ENCODE measurements at regions not wholly inside any gene's neighbourhood (a gene's known extent, or its start where the extent isn't known, plus 50 kb on each side); places are given as distances from the start of the nearest gene placed in this dataset.
A peak's percentile ranks its signal among the peaks of the same experiment; 100 is the strongest.
"Not testable (repeated sequence)": the region's sequence is repeated elsewhere in the genome, so short reads cannot be mapped to it uniquely, and the experiment has no call there.

DNA sequence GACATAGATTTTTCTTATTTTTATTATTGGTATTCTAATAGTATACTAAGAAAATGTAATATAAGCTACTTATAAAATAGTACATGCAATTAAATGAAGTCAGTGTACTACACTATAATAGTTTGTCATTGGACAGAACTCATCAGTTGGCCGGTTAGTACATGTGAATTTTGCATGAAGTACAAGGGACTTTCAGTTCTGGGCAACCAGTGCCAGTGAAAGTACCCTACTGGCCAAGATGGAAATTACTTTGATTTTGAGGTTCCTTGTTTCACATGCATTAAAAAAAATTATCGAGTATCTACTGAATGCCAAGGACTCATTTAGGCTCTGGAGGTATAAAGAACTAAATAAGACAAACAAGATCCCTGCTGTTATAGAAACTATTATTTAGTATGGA lies 213.4 kb upstream of the ELL2 start:
- DNase-seq (ENCODE audit: extremely low read depth, low read depth), result peak; percentile 17

DNA sequence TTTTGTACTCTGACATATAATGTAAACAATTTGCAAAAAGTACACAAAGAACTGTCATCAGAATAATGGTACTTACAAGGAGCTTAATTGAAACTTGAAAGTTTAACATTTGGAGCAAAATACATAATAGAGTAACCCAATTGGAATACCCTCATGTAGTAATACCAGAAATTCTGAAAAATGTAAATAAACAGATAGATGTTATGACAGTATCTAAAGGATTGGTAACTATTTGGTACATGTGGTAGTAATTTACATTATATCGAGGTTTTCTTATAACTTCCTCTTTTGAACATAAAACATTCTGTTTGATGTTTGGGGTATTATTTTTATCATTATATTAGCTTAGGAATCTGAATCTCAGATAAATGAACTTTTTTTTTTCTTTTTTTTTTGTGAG lies 211.7 kb upstream of the ELL2 start:
- DNase-seq (ENCODE audit: extremely low read depth, low read depth), result no peak

DNA sequence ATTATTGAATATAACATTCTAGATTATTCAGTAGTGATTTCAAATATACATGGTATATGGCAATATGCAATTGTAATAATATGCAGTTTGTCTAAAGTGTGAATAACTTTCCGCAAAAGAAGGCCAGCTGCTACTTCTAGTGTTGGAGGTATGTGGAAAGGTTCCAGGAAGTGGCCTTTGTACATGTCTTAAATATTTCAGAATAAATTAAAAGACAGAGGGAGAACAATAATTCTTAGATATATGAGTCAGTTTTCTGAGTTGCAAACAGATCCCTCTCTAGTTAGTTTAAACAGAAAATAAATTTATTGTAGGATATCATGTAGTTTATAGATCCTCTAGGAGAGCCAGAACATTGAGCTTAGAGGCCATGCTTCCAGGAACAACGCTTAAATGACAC lies 210.8 kb upstream of the ELL2 start:
- DNase-seq (ENCODE audit: extremely low read depth, low read depth), result no peak

DNA sequence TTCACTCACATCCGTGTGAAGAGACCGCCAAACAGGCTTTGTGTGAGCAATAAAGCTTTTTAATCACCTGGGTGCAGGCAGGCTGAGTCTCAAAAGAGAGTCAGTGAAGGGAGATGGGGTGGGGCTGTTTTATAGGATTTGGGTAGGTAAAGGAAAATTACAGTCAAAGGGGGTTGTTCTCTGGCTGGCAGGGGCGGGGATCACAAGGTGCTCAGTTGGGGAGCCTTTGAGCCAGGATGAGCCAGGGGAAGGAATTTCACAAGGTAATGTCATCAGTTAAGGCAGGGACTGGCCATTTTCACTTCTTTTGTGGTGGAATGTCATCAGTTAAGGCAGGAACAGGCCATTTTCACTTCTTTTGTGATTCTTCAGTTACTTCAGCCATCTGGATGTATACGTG lies 210.3 kb upstream of the ELL2 start:
- DNase-seq (ENCODE audit: extremely low read depth, low read depth), result not testable (repeated sequence)

DNA sequence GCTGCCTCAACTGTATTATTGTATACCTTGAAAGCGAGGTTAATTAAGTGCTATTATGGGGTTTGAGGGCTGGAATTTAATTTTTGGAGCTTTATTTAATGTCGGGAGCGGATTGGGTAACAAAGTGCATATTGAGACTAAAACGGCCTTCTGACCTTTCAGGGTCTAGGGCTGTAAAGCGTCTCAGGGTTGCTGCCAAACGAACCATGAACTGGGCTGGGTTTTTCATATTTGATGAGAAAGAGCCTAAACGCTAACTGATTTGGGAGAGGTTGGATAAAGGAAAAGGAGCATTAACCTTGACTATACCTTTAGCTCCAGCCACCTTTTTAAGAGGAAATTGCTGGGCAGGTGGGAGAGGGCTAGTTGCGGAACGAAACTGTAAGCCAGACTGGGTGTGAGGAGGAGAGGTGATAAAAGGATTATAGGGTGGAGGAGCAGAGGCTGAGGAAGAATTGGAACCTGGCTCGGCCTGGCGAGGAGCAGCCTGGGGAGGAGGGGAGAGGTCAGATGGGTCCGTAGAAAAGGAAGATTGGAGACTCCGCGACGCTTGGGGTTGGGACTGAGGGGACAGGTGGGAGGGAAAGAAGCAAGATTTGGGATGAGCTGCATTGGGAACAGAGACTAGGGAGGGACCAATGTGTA lies 209.0 kb upstream of the ELL2 start:
- not testable (repeated sequence) for DNase-seq (ENCODE audit: extremely low read depth, low read depth)

DNA sequence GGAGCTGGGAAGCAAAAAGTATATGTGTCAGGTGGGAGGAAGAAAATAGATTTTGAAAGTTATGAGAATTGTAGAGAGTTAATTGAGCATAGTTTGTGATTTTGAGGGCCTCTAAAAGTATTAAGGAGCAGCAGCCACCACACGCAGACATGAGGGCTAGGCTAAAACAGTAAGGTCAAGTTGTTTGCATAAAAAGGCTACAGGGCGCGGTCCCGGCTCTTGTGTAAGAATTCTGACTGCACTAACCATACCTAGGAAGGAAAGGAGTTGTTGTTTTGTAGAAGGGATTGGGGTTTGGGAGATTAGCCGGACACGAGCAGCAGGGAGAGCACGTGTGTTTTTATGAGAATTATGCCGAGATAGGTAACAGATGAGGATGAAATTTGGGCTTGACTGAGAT lies 207.2 kb upstream of the ELL2 start:
- not testable (repeated sequence) for DNase-seq (ENCODE audit: extremely low read depth, low read depth)

DNA sequence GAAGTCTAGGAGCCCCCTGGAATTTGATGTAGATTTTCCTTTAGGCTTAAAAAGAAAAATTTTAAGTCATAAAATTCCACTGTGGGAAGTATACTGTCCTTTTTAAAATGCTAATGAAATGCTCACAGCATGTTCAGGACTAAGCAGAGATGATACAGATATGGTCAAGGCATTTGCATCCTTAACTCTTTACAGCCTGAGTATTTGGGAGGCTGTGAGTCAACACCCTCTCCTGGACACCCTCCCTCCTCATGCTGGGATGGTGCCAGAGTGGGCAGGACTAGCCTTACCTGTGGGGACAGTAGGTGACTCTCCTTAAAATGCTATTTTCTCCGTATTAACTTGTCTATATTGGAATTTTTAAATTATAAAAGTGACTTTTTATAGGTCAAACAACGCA lies 197.4 kb upstream of the ELL2 start:
- DNase-seq (ENCODE audit: extremely low read depth, low read depth), result no peak

DNA sequence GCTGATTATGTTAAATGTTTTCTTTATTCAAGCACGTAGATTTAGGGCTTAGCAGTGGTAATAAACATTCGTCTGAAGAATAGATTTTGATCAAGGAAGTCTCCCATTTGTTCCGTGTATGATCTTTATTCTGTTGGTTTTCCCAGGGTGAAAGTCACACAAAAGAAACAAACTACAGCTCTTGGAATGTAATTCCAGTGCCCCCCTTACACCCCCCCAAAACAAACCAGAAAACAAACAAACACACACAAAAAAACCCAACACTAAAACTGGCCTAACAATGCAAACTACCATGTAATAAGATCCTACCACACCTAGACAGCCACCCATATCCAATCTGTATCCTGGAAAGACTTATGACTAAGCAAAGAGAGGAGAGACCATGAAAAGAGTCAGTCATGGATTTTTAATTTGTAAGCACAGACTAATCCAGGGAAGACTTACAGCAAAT lies 196.2 kb upstream of the ELL2 start:
- no peak for DNase-seq (ENCODE audit: extremely low read depth, low read depth)

DNA sequence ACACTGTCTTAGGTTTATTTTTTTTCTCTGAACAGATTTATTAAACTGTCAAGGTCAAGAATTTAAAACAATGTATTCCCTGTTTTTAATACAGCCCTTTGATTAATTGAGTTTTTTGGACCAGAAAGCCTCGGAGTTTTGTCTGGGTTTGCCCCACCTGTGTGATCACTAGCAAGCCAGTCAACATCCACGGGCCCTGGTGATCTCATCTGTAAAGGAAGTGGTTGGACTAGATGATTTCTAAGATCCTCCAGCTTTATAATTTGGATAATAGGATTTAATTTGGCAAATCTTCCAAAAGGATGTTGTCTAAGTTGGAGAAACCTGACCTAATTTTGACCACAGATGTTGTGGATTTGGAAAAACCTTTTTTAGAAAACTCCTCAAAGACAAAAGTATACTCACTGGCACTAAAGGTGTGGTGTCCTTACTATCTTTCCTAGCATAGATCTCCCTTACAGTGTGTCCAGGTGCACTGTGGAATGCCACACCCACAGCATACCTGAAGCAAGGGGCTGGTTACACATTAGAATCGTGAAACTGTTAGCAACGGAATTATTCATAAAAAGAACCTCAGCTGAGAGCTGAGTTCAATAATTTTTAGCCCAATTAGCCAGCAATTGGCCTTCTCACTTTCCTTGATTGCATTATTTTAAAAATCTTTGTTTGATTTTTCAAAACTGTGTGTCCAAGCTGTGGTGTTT lies 195.6 kb upstream of the ELL2 start:
- DNase-seq (ENCODE audit: extremely low read depth, low read depth), result no peak

DNA sequence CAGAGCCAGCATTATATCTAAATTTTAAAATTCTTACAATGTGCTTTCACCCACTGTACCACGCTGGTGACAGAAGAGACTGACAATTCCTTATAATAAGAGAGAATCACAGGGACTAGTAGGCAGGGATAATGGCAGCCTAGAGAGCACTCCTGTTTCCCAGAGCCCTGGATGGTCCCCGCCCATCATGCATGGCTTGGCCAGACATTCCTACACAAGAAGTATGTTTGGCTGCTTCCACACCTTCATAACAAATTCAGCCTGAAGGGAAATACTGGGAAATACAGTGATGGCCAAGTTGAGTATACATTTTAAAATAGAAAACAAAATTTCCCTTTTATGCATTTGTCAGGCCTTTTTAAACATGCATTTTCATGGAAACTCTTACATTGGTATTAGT lies 193.5 kb upstream of the ELL2 start:
- DNase-seq (ENCODE audit: extremely low read depth, low read depth), result no peak

DNA sequence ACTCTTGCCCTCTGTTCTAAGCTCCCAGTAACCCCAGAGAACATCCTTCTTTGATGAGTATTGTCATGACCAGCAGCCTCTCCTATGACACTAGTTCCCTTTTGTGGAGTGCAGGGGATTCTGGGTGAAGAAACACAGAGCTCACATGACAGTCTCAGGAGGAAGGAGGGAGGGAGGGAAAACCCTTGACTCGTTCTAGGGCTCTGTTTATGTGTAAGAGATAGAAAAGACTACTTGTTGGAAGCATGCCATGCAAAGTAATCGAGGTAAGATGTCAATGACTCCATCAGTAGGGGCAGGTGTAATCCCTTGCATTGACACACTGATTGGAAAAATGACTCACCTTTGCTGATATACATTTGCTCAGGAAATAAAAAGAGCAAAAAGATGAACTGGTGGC lies 190.2 kb upstream of the ELL2 start:
- DNase-seq (ENCODE audit: extremely low read depth, low read depth), result no peak

DNA sequence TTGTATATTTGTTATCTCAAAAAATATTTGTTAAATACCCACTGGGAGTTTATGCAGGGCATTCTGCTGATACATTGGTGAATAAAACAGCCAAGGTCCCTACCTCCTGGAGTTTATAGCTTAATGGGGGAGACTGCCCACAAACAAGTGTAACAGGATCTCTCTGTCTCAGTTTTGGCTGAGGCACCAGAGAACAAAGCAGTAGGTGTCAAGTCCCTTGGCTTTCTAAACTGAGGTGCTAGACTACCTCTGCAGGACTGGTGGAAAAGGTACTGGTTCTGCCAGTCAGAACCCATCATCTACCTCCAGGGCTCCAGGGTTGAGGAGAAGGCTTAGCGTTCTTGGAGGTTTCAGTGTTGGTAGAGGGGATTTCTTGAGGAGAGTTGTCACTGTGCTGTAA lies 188.4 kb upstream of the ELL2 start:
- no peak for DNase-seq (ENCODE audit: extremely low read depth, low read depth)

DNA sequence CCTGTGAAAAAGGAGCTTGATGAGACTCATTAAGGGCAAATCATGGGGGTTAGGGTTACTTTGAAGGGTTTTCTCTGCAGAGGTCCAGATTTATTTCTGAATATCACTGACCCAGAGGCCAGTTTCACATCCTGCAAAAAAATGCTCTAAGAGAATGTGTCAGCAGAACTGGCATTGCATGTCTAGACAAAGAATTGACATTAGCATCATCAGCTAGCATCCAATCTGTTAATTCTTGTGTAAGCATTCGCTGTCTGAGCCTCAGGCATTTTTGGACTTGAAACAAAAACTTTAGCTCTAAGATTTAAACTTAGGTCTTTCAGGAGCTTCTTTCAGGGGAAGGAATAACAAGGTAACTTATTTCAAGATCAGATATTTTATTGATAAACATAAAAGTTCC lies 187.9 kb upstream of the ELL2 start:
- DNase-seq (ENCODE audit: extremely low read depth, low read depth), result peak; percentile 34

DNA sequence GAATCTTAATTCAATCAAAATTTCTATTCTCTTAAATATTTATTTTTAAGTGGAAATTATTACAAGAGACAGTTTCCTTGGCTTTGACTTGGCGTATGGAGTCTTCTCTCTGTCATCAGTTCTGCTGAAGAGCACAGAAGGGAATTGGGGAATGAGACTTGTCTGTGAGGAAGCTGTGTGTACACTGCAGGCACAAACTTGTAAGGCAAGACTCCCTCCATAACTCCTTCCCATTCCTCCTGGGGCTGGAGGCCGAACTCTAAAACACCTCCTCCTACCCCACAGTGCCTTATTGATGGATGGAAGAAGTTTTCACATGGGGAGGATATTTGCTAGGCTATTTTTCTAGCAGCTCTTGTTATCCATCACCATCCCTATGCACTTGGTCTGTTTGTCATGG lies 187.4 kb upstream of the ELL2 start:
- no peak for DNase-seq (ENCODE audit: extremely low read depth, low read depth)

DNA sequence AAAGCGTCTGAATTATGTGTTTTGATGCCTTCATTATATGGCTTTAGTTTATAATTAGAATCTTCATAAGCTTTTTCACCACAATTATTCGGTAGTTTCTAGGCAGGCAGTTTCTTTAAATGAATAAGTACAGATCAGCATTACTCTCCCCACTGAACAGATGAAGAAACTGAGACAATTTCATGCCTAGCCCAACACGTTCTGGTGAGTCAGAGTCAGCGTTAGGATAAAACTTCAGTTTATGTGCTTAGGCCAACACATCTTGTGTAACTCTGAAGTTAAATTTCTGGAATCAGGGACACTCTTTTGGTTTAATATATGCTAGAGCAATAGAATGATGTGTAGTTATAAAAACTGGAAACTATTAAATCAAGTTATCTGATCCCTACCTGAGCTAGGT lies 186.7 kb upstream of the ELL2 start:
- no peak for DNase-seq (ENCODE audit: extremely low read depth, low read depth)

DNA sequence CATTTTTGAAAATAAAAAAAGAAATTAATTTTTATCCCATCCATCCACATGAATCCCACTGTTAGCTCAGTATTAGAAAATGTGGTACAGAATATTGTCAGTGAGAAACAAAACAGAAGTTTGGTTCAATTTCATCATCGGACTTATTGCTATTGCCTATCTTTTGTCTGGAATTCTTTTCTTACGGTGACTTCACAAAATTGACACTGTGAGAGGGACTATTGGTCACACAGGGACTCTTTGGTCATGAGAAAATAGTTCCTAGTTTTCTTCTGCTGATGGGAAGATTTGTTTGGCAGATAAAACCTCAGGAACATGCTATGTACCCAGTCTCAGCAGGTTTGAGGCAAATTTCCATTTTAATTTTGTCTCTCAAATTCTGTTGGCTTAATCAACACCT lies 186.2 kb upstream of the ELL2 start:
- DNase-seq (ENCODE audit: extremely low read depth, low read depth), result no peak

DNA sequence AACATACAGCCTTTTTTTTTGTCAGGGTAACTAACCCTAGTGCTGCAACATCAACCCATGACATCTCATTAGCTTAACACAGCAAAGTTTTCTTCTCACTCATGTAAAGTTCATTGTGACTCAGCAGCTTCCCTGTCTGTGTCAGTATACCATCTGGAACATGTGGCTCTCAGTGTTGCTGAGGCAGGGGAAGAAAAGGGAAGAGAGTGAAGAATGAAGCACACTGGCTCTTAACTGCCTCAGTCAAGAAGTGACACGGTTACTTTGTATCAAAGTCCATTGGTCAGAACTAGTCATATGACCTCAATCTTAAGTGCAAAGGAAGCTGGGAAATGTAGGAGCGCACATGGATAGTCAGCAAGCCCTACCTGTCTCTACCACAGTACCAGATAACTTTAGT lies 185.0 kb upstream of the ELL2 start:
- DNase-seq (ENCODE audit: extremely low read depth, low read depth), result peak; percentile 56

DNA sequence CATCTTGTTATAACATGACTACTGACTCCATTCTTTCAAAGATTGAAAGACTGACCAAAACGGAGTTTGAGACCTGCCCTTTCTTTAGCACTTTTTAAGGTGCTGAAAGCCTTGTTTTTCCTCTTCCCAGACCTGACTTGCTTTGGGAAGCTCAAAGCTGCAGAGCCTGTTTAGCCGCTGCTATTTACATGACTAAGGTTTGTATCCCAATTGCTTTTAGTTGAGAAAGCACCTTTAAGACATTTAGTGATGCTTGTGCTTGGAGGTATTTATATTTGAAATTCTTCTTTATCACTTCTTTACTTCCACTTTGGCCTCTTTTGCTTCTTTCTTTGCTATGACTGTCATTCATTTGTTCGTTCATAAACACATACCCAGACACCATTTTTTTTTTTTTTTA lies 182.6 kb upstream of the ELL2 start:
- no peak for DNase-seq (ENCODE audit: extremely low read depth, low read depth)

DNA sequence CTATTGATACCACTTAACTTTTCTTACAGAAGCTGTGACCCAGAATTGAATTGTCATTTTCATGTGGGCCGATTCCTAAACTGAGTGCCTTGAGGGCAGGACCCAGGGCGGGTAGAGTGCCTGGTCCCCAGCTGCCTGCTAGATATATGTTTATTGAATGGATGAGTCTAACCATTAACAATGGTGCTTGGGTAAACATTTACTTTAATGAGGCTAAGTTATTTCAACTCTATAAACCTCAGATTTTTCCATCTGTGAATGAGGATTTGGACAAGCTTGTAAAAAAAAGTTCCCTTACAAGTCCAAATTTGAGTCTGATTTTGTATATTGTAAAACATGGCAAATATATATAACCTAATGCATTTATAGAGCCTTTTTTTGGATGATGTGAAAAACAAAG lies 181.8 kb upstream of the ELL2 start:
- peak; percentile 22 for DNase-seq (ENCODE audit: extremely low read depth, low read depth)

DNA sequence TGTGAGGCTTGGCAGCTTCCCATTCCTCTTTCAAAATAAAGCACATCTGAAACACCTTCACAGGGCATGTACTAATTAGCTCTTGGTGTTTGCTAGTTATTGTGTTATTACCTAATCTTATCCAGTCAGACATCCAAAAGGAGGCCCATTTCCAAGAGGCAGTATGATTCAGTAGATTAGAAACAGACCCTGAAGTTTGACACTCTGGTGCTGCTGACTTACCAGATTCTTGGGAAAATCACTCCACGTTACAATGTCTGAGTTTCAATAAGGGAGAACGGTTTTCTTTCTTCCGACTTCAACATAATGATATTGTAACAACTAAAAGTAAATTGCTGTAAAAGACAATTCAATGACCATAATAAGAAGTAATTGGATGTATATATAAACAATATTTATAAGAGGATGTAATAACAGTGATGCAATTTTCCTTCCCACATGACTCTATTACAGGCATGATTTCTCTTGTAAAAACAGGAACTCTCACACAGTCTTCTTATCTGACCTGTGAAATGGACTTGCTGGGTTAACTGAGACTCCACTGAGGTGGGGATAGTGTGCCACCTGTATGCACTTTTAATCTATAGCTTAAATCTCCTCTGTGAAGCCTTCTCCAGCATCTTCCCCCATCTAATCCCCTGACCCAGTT lies 181.3 kb upstream of the ELL2 start:
- DNase-seq (ENCODE audit: extremely low read depth, low read depth), result peak; percentile 73

DNA sequence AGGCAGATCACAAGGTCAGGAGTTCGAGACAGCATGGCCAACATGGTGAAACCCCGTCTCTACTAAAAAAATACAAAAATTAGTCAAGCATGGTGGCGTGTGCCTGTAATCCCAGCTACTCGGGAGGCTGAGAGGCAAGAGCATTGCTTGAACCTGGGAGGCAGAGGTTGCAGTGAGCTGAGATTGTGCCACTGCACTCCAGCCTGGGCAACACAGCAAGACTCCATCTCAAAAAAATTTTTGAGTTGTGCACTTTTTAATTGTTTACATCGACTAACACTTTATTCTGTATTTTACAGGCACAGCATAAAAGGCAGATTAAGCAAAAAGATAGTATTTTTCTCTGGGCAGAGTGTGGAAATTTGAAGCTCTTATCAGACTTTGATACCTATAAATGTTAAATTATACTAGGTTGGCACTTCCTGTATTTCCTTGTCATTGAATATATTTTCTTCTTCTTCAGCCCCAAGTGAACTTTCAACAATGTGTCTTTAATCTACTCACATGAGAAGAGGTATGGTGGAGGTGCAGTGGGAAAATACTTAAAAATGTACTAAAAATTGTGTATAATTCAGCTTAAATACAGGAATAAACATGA lies 180.6 kb upstream of the ELL2 start:
- no peak for DNase-seq (ENCODE audit: extremely low read depth, low read depth)

DNA sequence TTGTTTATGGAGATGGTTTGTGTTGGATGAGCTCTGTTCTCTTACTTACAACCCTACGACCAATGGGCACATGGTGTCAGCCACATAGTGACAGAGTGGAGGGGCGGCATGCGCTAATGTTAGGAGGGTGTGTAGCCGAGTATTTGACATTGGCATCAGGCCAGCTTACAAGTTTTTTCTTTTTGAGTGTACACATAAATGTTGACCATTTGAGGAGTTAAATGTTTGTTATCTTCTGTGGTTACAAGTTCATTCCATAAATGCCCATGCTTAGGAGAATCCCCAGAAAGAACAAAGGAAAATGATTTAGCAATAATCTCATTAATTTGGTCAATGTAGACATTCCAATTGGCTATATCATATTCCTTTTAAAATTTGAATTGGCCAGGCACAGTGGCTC lies 180.1 kb upstream of the ELL2 start:
- no peak for DNase-seq (ENCODE audit: extremely low read depth, low read depth)

All from NCI-H460 (cell line).